GM23248 (cell line): ENCODE measurements at regions not wholly inside any gene's neighbourhood (a gene's known extent, or its start where the extent isn't known, plus 50 kb on each side); places are given as distances from the start of the nearest gene placed in this dataset.

Experiments used
- DNase-seq: peaks from one replicate; pipeline ENCODE4 v3.0.0-alpha.2; 2015
- H2AFZ ChIP-seq: fragments of 200-600 bp; sonication (generic); 2 replicates; pipeline ENCODE4 v1.6.1; 2016; ENCODE audit warnings: antibody characterized with exemption
- H3F3A ChIP-seq: fragments of 200-600 bp; sonication (generic); 2 replicates; pipeline ENCODE4 v1.6.1; 2016; ENCODE audit warnings: mild to moderate bottlenecking, antibody characterized with exemption, mixed run types; ENCODE audit not compliant: insufficient read depth
- H3K27ac ChIP-seq: fragments of 200-600 bp; sonication (generic); 2 replicates; pipeline ENCODE4 v1.5.1; 2016; ENCODE audit warnings: mild to moderate bottlenecking
- H3K27me3 ChIP-seq: fragments of 200-600 bp; sonication (generic); replicated peaks from 2 replicates; pipeline ENCODE4 v1.6.1; 2016; ENCODE audit warnings: mild to moderate bottlenecking; ENCODE audit not compliant: insufficient read depth
- H3K36me3 ChIP-seq: fragments of 200-600 bp; sonication (generic); 2 replicates; pipeline ENCODE4 v1.6.1; 2016; ENCODE audit warnings: low read depth, mild to moderate bottlenecking
- H3K4me1 ChIP-seq: fragments of 200-600 bp; sonication (generic); 2 replicates; pipeline ENCODE4 v1.6.1; 2016; ENCODE audit warnings: mild to moderate bottlenecking; ENCODE audit not compliant: insufficient read depth
- H3K4me2 ChIP-seq: fragments of 200-600 bp; sonication (generic); one replicate; pipeline ENCODE4 v1.6.1; 2016; ENCODE audit warnings: mild to moderate bottlenecking; ENCODE audit not compliant: unreplicated experiment
- H3K4me3 ChIP-seq: fragments of 200-600 bp; sonication (generic); 2 replicates; pipeline ENCODE4 v1.5.1; 2016; ENCODE audit warnings: mild to moderate bottlenecking
- H3K79me2 ChIP-seq: fragments of 200-600 bp; sonication (generic); 2 replicates; pipeline ENCODE4 v1.6.1; 2016; ENCODE audit warnings: mild to moderate bottlenecking; ENCODE audit not compliant: insufficient read depth
- H3K9ac ChIP-seq: fragments of 200-600 bp; sonication (generic); 2 replicates; pipeline ENCODE4 v1.6.1; 2016; ENCODE audit warnings: mild to moderate bottlenecking
- H3K9me2 ChIP-seq: fragments of 200-600 bp; sonication (generic); 2 replicates; pipeline ENCODE4 v1.6.1; 2016; ENCODE audit warnings: mixed run types, mild to moderate bottlenecking, moderate library complexity; ENCODE audit not compliant: insufficient read depth
- H3K9me3 ChIP-seq: fragments of 200-600 bp; sonication (generic); one replicate; pipeline ENCODE4 v1.6.1; 2017; ENCODE audit warnings: low read depth
- H4K20me1 ChIP-seq: fragments of 200-600 bp; sonication (generic); 2 replicates; pipeline ENCODE4 v1.6.0; 2016; ENCODE audit not compliant: insufficient read depth
- EZH2 ChIP-seq: fragments of 200-600 bp; sonication (generic); IDR thresholded peaks from 2 replicates; pipeline ENCODE4 v1.6.1; 2018; ENCODE audit warnings: antibody characterized with exemption, mild to moderate bottlenecking; ENCODE audit not compliant: insufficient read depth, poor library complexity, severe bottlenecking
- EZH2phosphoT487 ChIP-seq: fragments of 200-600 bp; sonication (generic); IDR thresholded peaks from 2 replicates; pipeline ENCODE4 v1.6.1; 2018; ENCODE audit warnings: antibody characterized with exemption, moderate library complexity, mild to moderate bottlenecking, low read depth; ENCODE audit not compliant: insufficient read depth
- WGBS, 2 experiments: methylation state at CpG; one replicate each; pipeline ENCODE4 v1.1.6; 2015 to 2017; ENCODE audit warnings: low lambda C conversion rate in 2 of 2, low coverage in 1 of 2; ENCODE audit errors: missing lambda C conversion rate in 2 of 2; 5-methylcytosine and 5-hydroxymethylcytosine counted together
- in situ Hi-C: fragments of 300-500 bp; cut with MboI; formaldehyde crosslinking; loops from 2 replicates; pipeline ENCODE4 v1.15.0; 2020

GRCh38 chr13:74047931-74048600, 86.1 kb downstream of the KLF12 start:
- Histone ChIP-seq H3F3A (no peaks in the 10 kb centered on the region), H4K20me1 (no peaks in the 10 kb centered on the region), H3K36me3 (no peaks in the 10 kb centered on the region), H3K27ac (no peak overlapping the region), H3K27me3 (no peaks in the 10 kb centered on the region), H3K9ac (no peak overlapping the region), H3K79me2 (peaks cover 98% of the 10 kb centered on the region), H3K9me2 (0 out of 2 replicates have a peak, but pooled peaks cover 4% of the 10 kb centered on the region), H3K9me3 (no peaks in the 10 kb centered on the region), H2AFZ (no peak overlapping the region), H3K4me2 (peak overlapping the region; percentile 60), H3K4me1 (peaks cover 23% of the 10 kb centered on the region), H3K4me3 (no peak overlapping the region)
- 69 to 78% methylated on average over 4 of the region's 4 CpGs for WGBS, 2 experiments
- no peak for TF ChIP-seq EZH2phosphoT487
- no peak for TF ChIP-seq EZH2
- in situ Hi-C loops: no loop called here
- DNase-seq: peak; percentile 24

GRCh38 chr13:74046431-74046830, 87.8 kb downstream of the KLF12 start:
- H3F3A ChIP-seq: no peaks in the 10 kb centered on the region
- no peak overlapping the region for H2AFZ ChIP-seq
- H3K4me2 ChIP-seq: peak overlapping the region; percentile 40
- no peak overlapping the region for H3K9ac ChIP-seq
- H3K27ac ChIP-seq: no peak overlapping the region
- H3K36me3 ChIP-seq: no peaks in the 10 kb centered on the region
- H3K79me2 ChIP-seq: peaks cover 98% of the 10 kb centered on the region
- no peak overlapping the region for H3K4me3 ChIP-seq
- in situ Hi-C loops: no loop called here
- H4K20me1 ChIP-seq: no peaks in the 10 kb centered on the region
- H3K9me3 ChIP-seq: no peaks in the 10 kb centered on the region
- DNase-seq: peak; percentile 54
- H3K4me1 ChIP-seq: peaks cover 23% of the 10 kb centered on the region
- H3K27me3 ChIP-seq: no peaks in the 10 kb centered on the region
- H3K9me2 ChIP-seq: 0 out of 2 replicates have a peak, but pooled peaks cover 4% of the 10 kb centered on the region
- no peak for TF ChIP-seq EZH2
- TF ChIP-seq EZH2phosphoT487: no peak

- Histone ChIP-seq H3F3A (no peaks in the 10 kb centered on the region), H3K9me2 (0 out of 2 replicates have a peak, but pooled peaks cover under 1% of the 10 kb centered on the region), H3K4me1 (peaks cover 23% of the 10 kb centered on the region), H3K4me2 (no peak overlapping the region), H3K27me3 (no peaks in the 10 kb centered on the region), H3K79me2 (peaks cover 98% of the 10 kb centered on the region), H3K27ac (no peak overlapping the region), H4K20me1 (no peaks in the 10 kb centered on the region), H3K4me3 (no peak overlapping the region), H2AFZ (no peak overlapping the region), H3K36me3 (no peaks in the 10 kb centered on the region), H3K9ac (no peak overlapping the region), H3K9me3 (no peaks in the 10 kb centered on the region)
- no peak for TF ChIP-seq EZH2phosphoT487
- TF ChIP-seq EZH2: no peak
- WGBS, 2 experiments: 96% methylated on average over 6 of the region's 6 CpGs
- DNase-seq: no peak
- in situ Hi-C loops: no loop called here
These were observed 88.6 kb downstream of the KLF12 start for GRCh38 chr13:74045583-74045982.

- H2AFZ ChIP-seq: no peak overlapping the region
- TF ChIP-seq EZH2 (no peak), EZH2phosphoT487 (no peak)
- peaks cover 21% of the 10 kb centered on the region for H3K4me1 ChIP-seq
- DNase-seq: no peak
- H3K79me2 ChIP-seq: peaks cover 98% of the 10 kb centered on the region
- 78% methylated on average over 5 of the region's 5 CpGs for WGBS, 2 experiments
- H3K27ac ChIP-seq: no peak overlapping the region
- H3K9me2 ChIP-seq: no peaks in the 10 kb centered on the region
- no peaks in the 10 kb centered on the region for H4K20me1 ChIP-seq
- H3F3A ChIP-seq: no peaks in the 10 kb centered on the region
- H3K4me2 ChIP-seq: no peak overlapping the region
- no peaks in the 10 kb centered on the region for H3K36me3 ChIP-seq
- in situ Hi-C loops: no loop called here
- H3K9ac ChIP-seq: no peak overlapping the region
- no peak overlapping the region for H3K4me3 ChIP-seq
- no peaks in the 10 kb centered on the region for H3K27me3 ChIP-seq
- H3K9me3 ChIP-seq: no peaks in the 10 kb centered on the region
These were observed 91.0 kb downstream of the KLF12 start for GRCh38 chr13:74043237-74043636.
